ENCODE measurements at regions not wholly inside any gene's neighbourhood (a gene's known extent, or its start where the extent isn't known, plus 50 kb on each side); places are given as distances from the start of the nearest gene placed in this dataset.
A peak's percentile ranks its signal among the peaks of the same experiment; 100 is the strongest.

GRCh38 chr18:21958263-21958662 lies 211.1 kb upstream of the GATA6 start:
- no peak overlapping the region for H3K27ac ChIP-seq
- TF ChIP-seq MAX (IDR thresholded peaks at IDR 0.05) (no peak), HDAC2 (IDR thresholded peaks at IDR 0.05) (no peak), HMGXB4 (CRISPR knock-in tag; IDR thresholded peaks at IDR 0.05; ENCODE audit: borderline replicate concordance) (no peak), HES2 (IDR thresholded peaks at IDR 0.05) (no peak), E2F6 (IDR thresholded peaks at IDR 0.05; ENCODE audit: borderline replicate concordance, low read depth) (no peak), CTCF (IDR thresholded peaks at IDR 0.05) (no peak), ELK1 (IDR thresholded peaks at IDR 0.05; ENCODE audit: low read depth, low read length) (no peak), HOXB13 (CRISPR knock-in tag; IDR thresholded peaks at IDR 0.05; ENCODE audit: low read depth) (no peak), CHD4 (IDR thresholded peaks at IDR 0.05; ENCODE audit: borderline replicate concordance) (no peak), ZNF302 (CRISPR knock-in tag; IDR thresholded peaks at IDR 0.05) (no peak), CBX2 (IDR thresholded peaks at IDR 0.05; ENCODE audit: borderline replicate concordance, low read depth) (no peak), REST (IDR thresholded peaks at IDR 0.05) (no peak), RNF2 (IDR thresholded peaks at IDR 0.05; ENCODE audit: borderline replicate concordance, low read depth) (no peak), JUNB (IDR thresholded peaks at IDR 0.05) (no peak)
- ATAC-seq = no peak
- H3K9me3 ChIP-seq = peaks cover 6% of the 10 kb centered on the region; the same call in 1 of the 3 replicates
- H3K4me2 ChIP-seq = 0 out of 3 replicates have a peak overlapping the region, but pooled peaks have one; percentile 16
- H3K4me3 ChIP-seq = no peak overlapping the region
- POLR2A ChIA-PET = no interaction called here
- WGBS (ENCODE audit: missing lambda C conversion rate) = 40% methylated on average over 8 of the region's 8 CpGs
- H3K4me1 ChIP-seq = no peaks in the 10 kb centered on the region
- no peak for FAIRE-seq
- peak in 1 of 2 experiments; percentile 32 for DNase-seq (ENCODE audit: low read depth in 1 of 2, low spot score in 1 of 2)
- CTCF ChIA-PET = interaction anchor here (0.6 kb wide), 1 partner anchor 39 kb away, joined by 3 read pairs; no protein-coding TSS in a partner anchor

All from A549 (cell line).